ENCODE measurements at regions not wholly inside any gene's neighbourhood (a gene's known extent, or its start where the extent isn't known, plus 50 kb on each side); places are given as distances from the start of the nearest gene placed in this dataset.
"Not testable (repeated sequence)": the region's sequence is repeated elsewhere in the genome, so short reads cannot be mapped to it uniquely, and the experiment has no call there.

- Mint-ChIP-seq H3K4me3 (no peak overlapping the region), H3K27me3 (no peaks in the 10 kb centered on the region), H3K4me1 (no peaks in the 10 kb centered on the region), H3K9me3 (peaks cover 8 to 9% of the 10 kb centered on the region in 2 donors), H3K27ac (no peak overlapping the region)
- ATAC-seq (no peak), DNase-seq (no peak)
Measured at GRCh38 chr9:28491121-28491520, 917.8 kb upstream of the C9orf72 start.

DNA sequence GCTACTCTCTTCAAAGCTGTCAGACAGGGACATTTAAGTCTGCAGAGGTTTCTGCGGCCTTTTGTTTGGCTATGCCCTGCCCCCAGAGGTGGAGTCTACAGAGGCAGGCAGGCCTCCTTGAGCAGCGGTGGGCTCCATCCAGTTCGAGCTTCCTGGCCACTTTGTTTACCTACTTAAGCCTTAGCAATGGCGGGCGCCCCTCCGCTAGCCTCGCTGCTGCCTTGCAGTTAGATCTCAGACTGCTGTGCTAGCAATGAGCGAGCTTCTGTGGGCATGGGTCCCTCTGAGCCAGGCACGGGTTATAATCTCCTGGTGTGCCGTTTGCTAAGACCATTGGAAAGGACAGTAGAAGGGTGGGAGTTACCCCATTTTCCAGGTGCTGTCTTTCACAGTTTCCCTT is 924.9 kb upstream of the C9orf72 start:
- H3K4me3 Mint-ChIP-seq, ATAC-seq, H3K27me3 Mint-ChIP-seq, DNase-seq, H3K4me1 Mint-ChIP-seq: not testable (repeated sequence)
- Mint-ChIP-seq H3K9me3 (peaks cover 7 to 16% of the 10 kb centered on the region in 2 donors), H3K27ac (peak overlapping the region in 1 of 2 donors; percentile 76)

DNA sequence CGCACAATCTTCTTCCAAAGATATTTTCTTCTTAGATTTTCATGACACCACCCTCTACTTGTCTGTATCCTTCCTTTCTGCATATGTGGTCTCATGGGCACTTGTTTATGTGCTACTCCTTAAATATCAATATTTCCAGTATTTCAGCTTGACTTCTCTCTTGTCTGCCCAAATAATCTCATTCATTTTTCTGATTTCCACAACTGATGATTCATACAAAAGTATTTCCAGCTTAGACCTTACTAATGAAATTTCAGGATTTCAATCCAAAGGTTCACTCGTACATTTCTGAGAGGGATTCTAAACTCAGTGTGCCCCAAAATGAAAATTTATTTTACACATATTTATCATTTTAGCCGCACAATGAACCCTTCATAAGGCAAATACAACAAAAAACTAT is 928.9 kb upstream of the C9orf72 start:
- Mint-ChIP-seq H3K9me3 (peaks cover 0 to 4% of the 10 kb centered on the region in 2 donors), H3K4me1 (no peaks in the 10 kb centered on the region), H3K27me3 (no peaks in the 10 kb centered on the region), H3K4me3 (no peak overlapping the region), H3K27ac (no peak overlapping the region)
- no peak for ATAC-seq
- DNase-seq: no peak

GRCh38 chr9:28502741-28503140 is 929.5 kb upstream of the C9orf72 start:
- Mint-ChIP-seq H3K4me3 (no peak overlapping the region), H3K27me3 (no peaks in the 10 kb centered on the region), H3K4me1 (no peaks in the 10 kb centered on the region), H3K9me3 (no peaks in the 10 kb centered on the region), H3K27ac (no peak overlapping the region)
- no peak for DNase-seq
- ATAC-seq: no peak

DNA sequence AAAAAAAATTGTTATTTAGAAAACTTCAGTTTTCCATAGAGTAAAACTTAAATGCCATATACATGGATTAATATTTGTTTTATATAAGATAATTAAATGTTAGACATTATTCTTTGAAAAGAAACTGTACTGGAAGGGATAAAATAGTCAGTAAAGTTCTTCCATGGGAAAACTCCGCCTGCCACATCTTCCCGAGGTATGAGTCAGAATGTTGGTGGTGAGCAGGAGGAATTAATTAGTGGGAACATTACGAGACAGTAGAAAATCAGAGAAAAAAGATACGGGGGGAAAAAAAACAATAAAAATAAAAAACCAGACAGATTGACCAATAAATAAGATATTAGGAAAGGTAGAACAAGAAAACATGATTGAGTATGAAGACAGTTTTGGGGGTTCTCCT is 930.3 kb upstream of the C9orf72 start:
- no peak for DNase-seq
- no peaks in the 10 kb centered on the region for H3K4me1 Mint-ChIP-seq
- no peak overlapping the region for H3K4me3 Mint-ChIP-seq
- ATAC-seq: no peak
- H3K9me3 Mint-ChIP-seq: no peaks in the 10 kb centered on the region
- H3K27me3 Mint-ChIP-seq: no peaks in the 10 kb centered on the region
- no peak overlapping the region for H3K27ac Mint-ChIP-seq

DNA sequence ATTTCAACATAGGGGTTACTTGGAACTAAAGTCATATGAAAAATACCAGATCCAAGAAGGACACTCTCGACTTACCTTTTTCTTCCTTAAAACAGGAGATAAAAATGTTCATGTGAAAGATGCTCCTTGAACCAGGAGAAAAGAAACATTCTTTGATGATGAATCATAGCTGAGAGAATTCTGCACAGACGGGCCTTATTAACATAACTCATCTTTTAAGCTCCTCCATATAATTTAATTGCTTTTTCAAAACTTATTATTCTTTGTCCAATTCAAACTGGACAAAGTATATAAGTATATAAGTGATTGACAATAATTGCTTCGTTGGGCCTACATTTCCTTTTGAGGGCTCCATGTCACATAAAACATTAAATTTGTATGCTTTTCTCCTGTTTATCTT is 945.2 kb upstream of the C9orf72 start:
- Mint-ChIP-seq H3K27ac (no peak overlapping the region), H3K27me3 (no peaks in the 10 kb centered on the region), H3K9me3 (no peaks in the 10 kb centered on the region)

GRCh38 chr9:28524309-28524708 is 951.0 kb upstream of the C9orf72 start:
- H3K9me3 Mint-ChIP-seq, H3K4me1 Mint-ChIP-seq, H3K27ac Mint-ChIP-seq, H3K27me3 Mint-ChIP-seq, DNase-seq, ATAC-seq, H3K4me3 Mint-ChIP-seq: not testable (repeated sequence)

More for the DNA sequence above, 945.2 kb upstream of the C9orf72 start:
- no peak for DNase-seq
- no peak for ATAC-seq
- no peaks in the 10 kb centered on the region for H3K4me1 Mint-ChIP-seq
- no peak overlapping the region for H3K4me3 Mint-ChIP-seq

DNA sequence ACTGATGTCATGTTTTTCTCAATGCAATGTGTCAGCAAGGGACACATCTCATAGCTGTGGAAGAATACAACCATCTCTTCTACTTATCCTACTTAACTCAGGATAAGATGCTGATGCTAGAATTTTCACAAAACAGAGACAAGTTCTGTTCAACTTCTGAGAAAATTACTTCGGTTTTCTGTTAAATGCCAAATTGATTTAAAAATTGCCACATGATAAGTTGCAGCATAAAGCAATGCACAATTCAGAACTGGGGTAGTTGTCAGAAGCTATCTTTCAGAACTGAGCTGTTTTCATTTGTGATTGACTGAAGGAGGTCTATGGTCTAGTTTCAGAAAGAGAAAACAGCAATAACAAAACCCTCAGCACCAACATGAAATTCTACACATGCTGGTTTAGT is 954.8 kb upstream of the C9orf72 start:
- no peaks in the 10 kb centered on the region for H3K4me1 Mint-ChIP-seq
- no peak overlapping the region for H3K4me3 Mint-ChIP-seq
- DNase-seq (no peak), ATAC-seq (no peak)
- no peaks in the 10 kb centered on the region for H3K27me3 Mint-ChIP-seq
- H3K27ac Mint-ChIP-seq: no peak overlapping the region
- H3K9me3 Mint-ChIP-seq: no peaks in the 10 kb centered on the region

GRCh38 chr9:28538132-28538531 is 964.9 kb upstream of the C9orf72 start:
- H3K4me3 Mint-ChIP-seq: no peak overlapping the region
- DNase-seq (no peak), ATAC-seq (no peak)
- H3K4me1 Mint-ChIP-seq: no peaks in the 10 kb centered on the region
- H3K9me3 Mint-ChIP-seq: peaks cover 4 to 6% of the 10 kb centered on the region in 2 donors
- H3K27ac Mint-ChIP-seq: no peak overlapping the region
- H3K27me3 Mint-ChIP-seq: no peaks in the 10 kb centered on the region

DNA sequence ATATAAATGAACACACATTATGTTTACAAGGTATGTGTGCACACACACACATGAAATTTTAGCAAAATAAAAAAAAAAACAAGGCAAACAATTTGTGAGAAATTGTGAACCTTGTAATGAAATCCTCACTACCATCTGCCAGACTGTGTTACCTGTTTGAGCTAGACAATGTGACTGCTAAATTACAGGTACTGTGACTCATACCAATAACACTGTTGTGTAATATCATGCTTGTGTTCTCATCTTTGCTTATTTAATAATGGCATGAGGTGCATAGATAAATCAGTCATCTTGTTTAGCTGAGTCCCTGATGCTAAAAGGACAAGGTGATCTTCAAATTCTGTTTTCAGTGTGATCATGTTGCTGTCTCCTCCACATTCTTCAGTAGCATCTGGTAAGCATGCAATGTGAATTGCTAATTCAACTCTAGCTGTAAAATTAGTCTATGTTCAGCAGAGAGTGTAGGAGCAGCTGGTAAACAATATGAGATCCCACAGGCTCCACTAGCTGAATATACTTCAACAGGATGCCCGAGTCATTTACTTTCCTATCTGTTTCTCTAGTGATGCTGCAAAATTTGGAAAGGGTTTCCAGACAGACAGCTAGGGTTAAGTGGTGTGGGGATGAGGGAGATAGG is 966.3 kb upstream of the C9orf72 start:
- no peaks in the 10 kb centered on the region for H3K27me3 Mint-ChIP-seq
- no peak overlapping the region for H3K27ac Mint-ChIP-seq
- no peak for ATAC-seq
- no peak overlapping the region for H3K4me3 Mint-ChIP-seq
- peaks cover 4 to 6% of the 10 kb centered on the region in 2 donors for H3K9me3 Mint-ChIP-seq
- no peaks in the 10 kb centered on the region for H3K4me1 Mint-ChIP-seq
- DNase-seq: no peak

GRCh38 chr9:28542928-28543327 is 969.6 kb upstream of the C9orf72 start:
- Mint-ChIP-seq H3K9me3 (peaks cover 0 to 6% of the 10 kb centered on the region in 2 donors), H3K4me3 (no peak overlapping the region), H3K27me3 (no peaks in the 10 kb centered on the region), H3K4me1 (no peaks in the 10 kb centered on the region), H3K27ac (no peak overlapping the region)
- ATAC-seq (no peak), DNase-seq (no peak)

DNA sequence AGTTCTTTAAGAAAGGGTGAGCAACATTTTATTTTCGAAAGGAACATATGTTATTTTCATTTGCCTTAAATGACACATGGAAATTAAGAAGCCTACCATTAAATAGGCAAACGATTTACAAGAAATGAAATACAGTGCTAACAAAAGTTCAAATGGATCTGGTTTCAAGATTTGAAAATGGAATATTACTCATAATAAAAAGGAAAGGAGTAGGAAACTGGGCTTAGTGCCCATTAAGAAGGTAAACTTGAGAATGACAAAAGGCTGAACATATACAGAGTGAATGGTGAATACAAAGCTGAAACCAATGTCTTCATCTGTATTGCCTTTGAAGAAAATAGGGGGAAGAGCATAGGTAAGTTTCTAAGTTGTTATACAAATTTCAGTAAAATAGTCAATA is 974.2 kb upstream of the C9orf72 start:
- ATAC-seq (no peak), DNase-seq (no peak)
- no peak overlapping the region for H3K4me3 Mint-ChIP-seq
- H3K4me1 Mint-ChIP-seq: no peaks in the 10 kb centered on the region
- peaks cover 6 to 13% of the 10 kb centered on the region in 2 donors for H3K9me3 Mint-ChIP-seq
- no peak overlapping the region for H3K27ac Mint-ChIP-seq
- no peaks in the 10 kb centered on the region for H3K27me3 Mint-ChIP-seq

GRCh38 chr9:28563291-28563934 is 990.1 kb upstream of the C9orf72 start:
- no peaks in the 10 kb centered on the region for H3K4me1 Mint-ChIP-seq
- H3K27ac Mint-ChIP-seq: no peak overlapping the region
- peaks cover 0 to under 1% of the 10 kb centered on the region in 2 donors for H3K9me3 Mint-ChIP-seq

GRCh38 chr9:28583832-28584231 is 1010.6 kb upstream of the C9orf72 start:
- Mint-ChIP-seq H3K4me3 (no peak overlapping the region), H3K4me1 (no peaks in the 10 kb centered on the region), H3K9me3 (peaks cover 4 to 7% of the 10 kb centered on the region in 2 donors), H3K27me3 (no peaks in the 10 kb centered on the region), H3K27ac (no peak overlapping the region)
- ATAC-seq (no peak), DNase-seq (no peak)

More at GRCh38 chr9:28563291-28563934, 990.1 kb upstream of the C9orf72 start:
- no peak overlapping the region for H3K4me3 Mint-ChIP-seq
- ATAC-seq (no peak), DNase-seq (no peak)
- no peaks in the 10 kb centered on the region for H3K27me3 Mint-ChIP-seq

DNA sequence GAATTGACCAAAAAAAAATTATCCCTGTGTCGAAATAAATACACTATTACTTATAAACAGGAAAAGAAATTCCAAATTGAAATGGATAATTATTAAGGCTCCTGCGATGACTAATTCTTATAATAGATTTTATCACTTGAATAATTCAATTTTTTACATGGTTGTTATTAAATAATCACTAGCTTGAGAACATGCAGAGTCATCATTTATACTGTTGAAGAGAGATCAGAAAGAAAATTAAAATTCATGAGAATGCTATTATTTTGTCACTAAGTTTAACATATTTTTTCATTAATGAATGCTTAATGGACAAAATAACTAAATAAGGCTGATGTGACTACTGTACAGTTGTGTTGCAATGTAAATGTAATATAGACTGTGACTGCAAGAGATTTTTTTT is 1011.3 kb upstream of the C9orf72 start:
- H3K4me3 Mint-ChIP-seq: no peak overlapping the region
- no peaks in the 10 kb centered on the region for H3K27me3 Mint-ChIP-seq
- H3K9me3 Mint-ChIP-seq: peaks cover 3 to 7% of the 10 kb centered on the region in 2 donors
- no peak overlapping the region for H3K27ac Mint-ChIP-seq
- no peak for DNase-seq
- no peak for ATAC-seq
- no peaks in the 10 kb centered on the region for H3K4me1 Mint-ChIP-seq

- DNase-seq (no peak), ATAC-seq (no peak)
- Mint-ChIP-seq H3K9me3 (peaks cover 3 to 7% of the 10 kb centered on the region in 2 donors), H3K4me3 (no peak overlapping the region), H3K27ac (no peak overlapping the region), H3K27me3 (no peaks in the 10 kb centered on the region), H3K4me1 (no peaks in the 10 kb centered on the region)
Measured at GRCh38 chr9:28587052-28587451, 1013.8 kb upstream of the C9orf72 start.

- DNase-seq (no peak), ATAC-seq (no peak)
- H3K4me3 Mint-ChIP-seq: no peak overlapping the region
- H3K9me3 Mint-ChIP-seq: no peaks in the 10 kb centered on the region
- H3K27me3 Mint-ChIP-seq: no peaks in the 10 kb centered on the region
- no peak overlapping the region for H3K27ac Mint-ChIP-seq
- H3K4me1 Mint-ChIP-seq: no peaks in the 10 kb centered on the region
Measured at GRCh38 chr9:28598408-28598807, 1025.1 kb upstream of the C9orf72 start.

Measured in stimulated activated naive CD8-positive, alpha-beta T cell treated with anti-CD3 and anti-CD28 coated beads, Interleukin-15, amount 100 ng/mL, for 72 hours (primary cell).